WERI-Rb-1 (cell line): ENCODE measurements at regions not wholly inside any gene's neighbourhood (a gene's known extent, or its start where the extent isn't known, plus 50 kb on each side); places are given as distances from the start of the nearest gene placed in this dataset.

Experiments
- DNase-seq: peaks from one replicate; pipeline ENCODE4 v3.0.0-alpha.2; 2020
- H3K27ac ChIP-seq: fragments of 250-450 bp; sonication (Bioruptor Pico); 2 replicates; pipeline ENCODE4 v1.5.1; 2020; ENCODE audit warnings: mild to moderate bottlenecking, moderate library complexity
- H3K27me3 ChIP-seq: fragments of 250-450 bp; sonication (Bioruptor Pico); 2 replicates; pipeline ENCODE4 v1.5.1; 2021; ENCODE audit warnings: mild to moderate bottlenecking, low read depth, moderate library complexity; ENCODE audit not compliant: insufficient read depth, severe bottlenecking
- H3K36me3 ChIP-seq: fragments of 250-450 bp; sonication (Bioruptor Pico); 2 replicates; pipeline ENCODE4 v1.5.1; 2020; ENCODE audit warnings: mild to moderate bottlenecking, moderate library complexity
- H3K4me3 ChIP-seq: 2 replicates; pipeline ENCODE4 v1.5.1; 2011; ENCODE audit warnings: low read depth, mild to moderate bottlenecking, control low read depth, low read length
- H3K9me3 ChIP-seq: fragments of 250-450 bp; sonication (Bioruptor Pico); 2 replicates; pipeline ENCODE4 v1.5.1; 2021; ENCODE audit warnings: mild to moderate bottlenecking, moderate library complexity; ENCODE audit not compliant: severe bottlenecking
- TF ChIP-seq, protein P1 (sequence below): IDR thresholded peaks from 2 replicates; pipeline ENCODE4 v1.5.1; 2011; ENCODE audit warnings: low read depth, mild to moderate bottlenecking, control low read depth, inconsistent platforms, low read length

DNA sequence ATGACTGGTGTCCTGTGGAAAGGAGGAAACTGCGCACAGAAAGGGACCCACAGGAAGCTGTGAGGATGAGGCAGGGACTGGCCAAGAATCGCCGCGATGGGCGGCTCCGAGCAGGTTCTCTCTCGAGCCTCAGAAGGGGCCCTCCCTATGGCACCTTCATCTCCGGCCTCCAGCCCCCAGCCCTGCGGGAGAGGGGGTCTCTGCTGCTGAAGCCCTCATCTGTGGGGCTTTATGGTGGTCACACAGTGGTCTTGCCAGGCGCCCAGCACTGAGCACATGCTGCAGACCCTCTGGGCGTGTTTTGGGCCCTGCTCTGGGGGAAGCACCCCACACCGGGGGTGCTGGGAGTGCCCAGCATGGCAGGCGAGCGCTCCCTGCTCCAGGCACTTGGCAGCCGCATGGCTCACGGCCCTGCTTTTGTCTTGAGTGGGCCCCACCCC, 86.6 kb upstream of the ACTRT2 start:
- TF ChIP-seq, protein P1, sequence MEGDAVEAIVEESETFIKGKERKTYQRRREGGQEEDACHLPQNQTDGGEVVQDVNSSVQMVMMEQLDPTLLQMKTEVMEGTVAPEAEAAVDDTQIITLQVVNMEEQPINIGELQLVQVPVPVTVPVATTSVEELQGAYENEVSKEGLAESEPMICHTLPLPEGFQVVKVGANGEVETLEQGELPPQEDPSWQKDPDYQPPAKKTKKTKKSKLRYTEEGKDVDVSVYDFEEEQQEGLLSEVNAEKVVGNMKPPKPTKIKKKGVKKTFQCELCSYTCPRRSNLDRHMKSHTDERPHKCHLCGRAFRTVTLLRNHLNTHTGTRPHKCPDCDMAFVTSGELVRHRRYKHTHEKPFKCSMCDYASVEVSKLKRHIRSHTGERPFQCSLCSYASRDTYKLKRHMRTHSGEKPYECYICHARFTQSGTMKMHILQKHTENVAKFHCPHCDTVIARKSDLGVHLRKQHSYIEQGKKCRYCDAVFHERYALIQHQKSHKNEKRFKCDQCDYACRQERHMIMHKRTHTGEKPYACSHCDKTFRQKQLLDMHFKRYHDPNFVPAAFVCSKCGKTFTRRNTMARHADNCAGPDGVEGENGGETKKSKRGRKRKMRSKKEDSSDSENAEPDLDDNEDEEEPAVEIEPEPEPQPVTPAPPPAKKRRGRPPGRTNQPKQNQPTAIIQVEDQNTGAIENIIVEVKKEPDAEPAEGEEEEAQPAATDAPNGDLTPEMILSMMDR = no peak
- Histone ChIP-seq H3K27me3 (no peaks in the 10 kb centered on the region), H3K4me3 (no peak overlapping the region), H3K36me3 (no peaks in the 10 kb centered on the region), H3K27ac (no peak overlapping the region), H3K9me3 (no peaks in the 10 kb centered on the region)
- no peak for DNase-seq

DNA sequence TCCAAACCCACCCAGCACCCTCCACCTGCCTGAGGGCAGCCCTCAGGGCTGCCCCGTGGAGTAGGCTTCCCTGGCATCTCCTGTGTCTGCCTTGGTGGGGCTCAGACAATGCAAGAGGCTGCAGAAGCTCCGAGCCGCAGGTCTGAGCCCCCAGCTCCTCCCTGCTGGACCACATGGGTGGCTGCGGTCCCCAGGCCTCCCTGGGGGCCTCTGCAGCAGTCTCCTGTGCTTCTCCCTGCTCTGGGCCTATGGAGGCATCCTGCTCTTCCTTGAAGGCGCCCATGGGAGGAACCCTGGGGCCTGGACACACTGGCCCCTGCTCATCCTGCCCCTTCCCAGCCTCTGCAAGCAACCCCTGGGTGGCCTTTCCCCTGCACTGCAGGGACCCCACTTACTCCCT, 86.1 kb upstream of the ACTRT2 start:
- Histone ChIP-seq H3K4me3 (no peak overlapping the region), H3K27me3 (no peaks in the 10 kb centered on the region), H3K36me3 (no peaks in the 10 kb centered on the region), H3K9me3 (no peaks in the 10 kb centered on the region), H3K27ac (no peak overlapping the region)
- DNase-seq = no peak
- TF ChIP-seq, protein P1 = no peak

DNA sequence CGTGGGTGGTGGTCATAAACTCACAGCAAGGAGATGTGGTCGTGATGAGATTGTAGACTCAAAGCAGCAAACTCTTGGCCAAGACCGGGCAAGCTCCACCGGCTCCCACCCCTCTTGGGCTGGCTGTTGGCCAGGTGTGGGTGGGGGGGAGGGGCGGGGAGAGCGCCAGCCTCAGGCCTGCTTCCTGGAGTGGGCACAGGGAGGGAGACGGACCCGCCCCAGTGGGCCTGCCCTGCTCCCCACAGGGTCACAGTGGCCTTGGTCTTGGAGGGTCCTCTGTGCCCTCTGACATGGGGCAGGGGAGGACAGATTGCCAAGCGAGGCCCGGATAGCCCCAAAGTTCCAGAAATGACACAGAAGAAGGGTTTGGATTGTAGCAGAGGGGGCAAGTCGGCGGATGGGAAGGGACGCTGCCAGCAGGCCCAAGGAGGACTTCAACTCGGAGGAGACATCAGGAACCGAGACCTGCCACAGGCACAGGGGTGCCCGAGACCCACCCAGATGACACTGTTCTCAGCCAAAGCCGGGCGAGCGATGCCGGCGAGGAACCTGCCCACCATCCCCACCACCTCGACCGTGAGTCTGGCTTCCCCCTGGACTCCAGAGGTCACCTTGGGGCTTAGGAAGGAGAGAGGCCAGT, 85.4 kb upstream of the ACTRT2 start:
- H3K36me3 ChIP-seq = no peaks in the 10 kb centered on the region
- no peak overlapping the region for H3K4me3 ChIP-seq
- peaks cover 3% of the 10 kb centered on the region for H3K27me3 ChIP-seq
- DNase-seq = no peak
- no peak overlapping the region for H3K27ac ChIP-seq
- H3K9me3 ChIP-seq = peaks cover 4% of the 10 kb centered on the region
- TF ChIP-seq, protein P1 = no peak

DNA sequence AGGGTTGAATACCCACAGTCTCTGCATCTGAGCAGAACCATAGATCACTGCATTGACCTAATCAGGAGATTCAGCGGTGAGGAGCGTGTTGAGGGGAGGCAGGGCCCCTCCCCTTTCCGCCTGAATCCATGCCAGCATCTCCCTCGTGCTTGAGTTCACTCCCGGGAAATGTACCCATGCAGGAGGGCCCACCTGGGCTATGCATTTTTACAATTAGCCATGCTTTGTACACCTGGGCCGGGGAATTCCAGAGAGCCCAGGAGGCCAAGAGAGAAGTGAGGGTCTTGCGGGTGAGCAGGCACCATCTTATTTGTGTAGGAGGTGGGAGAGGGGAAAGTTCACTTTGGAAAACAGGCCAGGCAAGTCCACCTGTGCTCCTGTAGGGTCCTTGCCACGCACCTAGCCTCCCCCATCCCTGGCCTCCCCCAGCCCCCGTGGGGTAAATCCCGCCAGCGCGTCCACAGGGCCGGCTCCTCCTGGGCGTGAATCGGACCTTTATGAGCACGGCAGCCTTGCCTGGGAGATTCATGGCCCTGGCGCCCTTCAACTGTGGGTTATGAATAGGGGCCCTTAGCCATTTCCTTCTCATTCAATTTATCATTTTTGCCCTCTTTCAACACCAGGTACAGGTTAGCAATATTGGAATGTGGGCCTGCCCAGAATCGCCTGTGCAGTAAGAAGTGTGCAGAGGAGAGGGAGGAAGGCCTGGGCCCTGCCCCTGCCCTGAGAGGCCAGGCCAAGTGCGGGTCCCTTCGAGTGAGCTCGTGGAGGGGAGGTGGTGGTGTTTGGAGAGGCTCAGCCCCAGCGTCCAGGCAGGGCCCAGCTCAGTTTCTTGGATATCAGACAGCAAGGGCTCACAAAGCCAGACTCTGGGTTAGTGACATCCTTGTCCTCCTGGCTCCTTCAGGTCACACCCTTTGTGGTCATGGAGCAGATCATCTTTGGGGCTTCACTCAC, 84.4 kb upstream of the ACTRT2 start:
- H3K27ac ChIP-seq = no peak overlapping the region
- no peaks in the 10 kb centered on the region for H3K36me3 ChIP-seq
- TF ChIP-seq, protein P1 = no peak
- peaks cover 4% of the 10 kb centered on the region for H3K9me3 ChIP-seq
- H3K4me3 ChIP-seq = no peak overlapping the region
- no peak for DNase-seq
- peaks cover 3% of the 10 kb centered on the region for H3K27me3 ChIP-seq

DNA sequence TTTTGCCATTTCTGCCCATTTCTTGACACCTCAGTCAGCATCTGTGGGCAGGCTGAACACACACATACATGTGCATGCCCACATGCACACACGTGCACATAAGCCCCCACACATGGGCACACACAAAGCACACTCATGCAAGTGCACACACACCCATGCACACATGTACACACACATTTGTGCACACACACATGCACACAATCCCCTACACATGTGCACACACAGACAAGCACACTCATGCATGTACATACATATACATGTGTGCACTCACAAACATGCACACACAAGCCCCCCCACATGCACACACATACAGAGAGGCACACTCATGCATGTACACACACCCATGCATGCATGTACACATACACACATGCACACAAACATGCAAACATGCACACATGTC, 83.5 kb upstream of the ACTRT2 start:
- no peak overlapping the region for H3K27ac ChIP-seq
- TF ChIP-seq, protein P1 = no peak

More for the DNA sequence above, 83.5 kb upstream of the ACTRT2 start:
- Histone ChIP-seq H3K27me3 (peaks cover 3% of the 10 kb centered on the region), H3K4me3 (no peak overlapping the region), H3K36me3 (no peaks in the 10 kb centered on the region), H3K9me3 (peaks cover 4% of the 10 kb centered on the region)
- DNase-seq = no peak
